Trophoblast cell (in vitro differentiated cells and primary cell): ENCODE measurements at regions not wholly inside any gene's neighbourhood (a gene's known extent, or its start where the extent isn't known, plus 50 kb on each side); places are given as distances from the start of the nearest gene placed in this dataset.

Experiments
- DNase-seq, 2 donors: peaks; one replicate each; pipeline ENCODE4 v3.0.0-alpha.2; 2016
- H2AFZ ChIP-seq: 2 replicates; pipeline ENCODE4 v1.6.1; 2013; ENCODE audit warnings: low read length, moderate library complexity, mild to moderate bottlenecking; ENCODE audit not compliant: insufficient read depth, poor library complexity
- H2AK5ac ChIP-seq: 2 replicates; pipeline ENCODE4 v1.6.1; 2013; ENCODE audit warnings: mild to moderate bottlenecking, low read length
- H2BK120ac ChIP-seq: 2 replicates; pipeline ENCODE4 v1.6.1; 2013; ENCODE audit warnings: low read length, mild to moderate bottlenecking, moderate library complexity; ENCODE audit not compliant: insufficient read depth, poor library complexity
- H2BK12ac ChIP-seq: 2 replicates; pipeline ENCODE4 v1.6.1; 2013; ENCODE audit warnings: mild to moderate bottlenecking, low read length, moderate library complexity
- H2BK5ac ChIP-seq: 2 replicates; pipeline ENCODE4 v1.6.1; 2013; ENCODE audit warnings: low read length, low read depth, moderate library complexity, mild to moderate bottlenecking; ENCODE audit not compliant: poor library complexity
- H3K14ac ChIP-seq: 2 replicates; pipeline ENCODE4 v1.6.1; 2013; ENCODE audit warnings: mild to moderate bottlenecking, low read length
- H3K18ac ChIP-seq: 2 replicates; pipeline ENCODE4 v1.6.1; 2013; ENCODE audit warnings: mild to moderate bottlenecking, low read length
- H3K23ac ChIP-seq: 2 replicates; pipeline ENCODE4 v1.6.1; 2013; ENCODE audit warnings: low read length
- H3K27ac ChIP-seq: 2 replicates; pipeline ENCODE4 v1.5.1; 2013; ENCODE audit warnings: low read depth, mild to moderate bottlenecking, inconsistent platforms, low read length, moderate library complexity
- H3K27me3 ChIP-seq: 2 replicates; pipeline ENCODE4 v1.6.1; 2013; ENCODE audit warnings: inconsistent platforms, mild to moderate bottlenecking, low read length, moderate library complexity; ENCODE audit not compliant: insufficient read depth
- H3K36me3 ChIP-seq, 2 experiments: 1 replicate in 1 of 2; 2 replicates in 1 of 2; pipeline ENCODE4 v1.6.1; 2013; ENCODE audit warnings: low read length in 2 of 2, mild to moderate bottlenecking in 2 of 2, moderate library complexity in 1 of 2; ENCODE audit not compliant: insufficient read depth in 2 of 2, control insufficient read depth in 1 of 2
- H3K4ac ChIP-seq: 2 replicates; pipeline ENCODE4 v1.6.1; 2013; ENCODE audit warnings: low read depth, mild to moderate bottlenecking, low read length, moderate library complexity
- H3K4me1 ChIP-seq, 2 experiments: 1 replicate in 1 of 2; 2 replicates in 1 of 2; pipeline ENCODE4 v1.6.1; 2013; ENCODE audit warnings: low read length in 2 of 2, mild to moderate bottlenecking in 2 of 2, moderate library complexity in 1 of 2; ENCODE audit not compliant: insufficient read depth in 2 of 2, control insufficient read depth in 1 of 2
- H3K4me2 ChIP-seq: 2 replicates; pipeline ENCODE4 v1.6.1; 2013; ENCODE audit warnings: inconsistent platforms, mild to moderate bottlenecking, low read length, moderate library complexity
- H3K4me3 ChIP-seq: 2 replicates; pipeline ENCODE4 v1.5.1; 2013; ENCODE audit warnings: mild to moderate bottlenecking, low read depth, low read length, inconsistent platforms
- H3K79me1 ChIP-seq: one replicate; pipeline ENCODE4 v1.6.1; 2013; ENCODE audit warnings: low read length
- H3K79me2 ChIP-seq: 2 replicates; pipeline ENCODE4 v1.6.1; 2013; ENCODE audit warnings: low read length, mild to moderate bottlenecking; ENCODE audit not compliant: control insufficient read depth, insufficient read depth, poor library complexity
- H3K9ac ChIP-seq: 2 replicates; pipeline ENCODE4 v1.6.1; 2013; ENCODE audit warnings: mild to moderate bottlenecking, low read length
- H3K9me3 ChIP-seq: 2 replicates; pipeline ENCODE4 v1.6.1; 2013; ENCODE audit warnings: low read depth, mild to moderate bottlenecking, control low read depth, inconsistent platforms, low read length; ENCODE audit not compliant: insufficient read depth
- H4K12ac ChIP-seq: 2 replicates; pipeline ENCODE4 v1.6.1; 2013; ENCODE audit warnings: low read depth, mild to moderate bottlenecking, low read length, moderate library complexity
- H4K8ac ChIP-seq: 2 replicates; pipeline ENCODE4 v1.6.1; 2013; ENCODE audit warnings: low read depth, mild to moderate bottlenecking, low read length, moderate library complexity
- H4K91ac ChIP-seq: one replicate; pipeline ENCODE4 v1.6.1; 2013; ENCODE audit warnings: low read depth, mild to moderate bottlenecking, low read length, moderate library complexity
- WGBS: extraction: QIAGEN DNeasy Blood & Tissue Kit; methylation state at CpG from one replicate; pipeline ENCODE4 v1.1.7; 2013; ENCODE audit warnings: missing lambda C conversion rate; ENCODE audit not compliant: insufficient read length, insufficient coverage; ENCODE audit errors: extremely low coverage; 5-methylcytosine and 5-hydroxymethylcytosine counted together

- Histone ChIP-seq H2BK120ac (no peak overlapping the region), H2BK5ac (no peak overlapping the region), H4K12ac (no peak overlapping the region), H3K27ac (no peak overlapping the region), H2AK5ac (peak overlapping the region; percentile 21), H3K9ac (no peak overlapping the region), H3K79me2 (no peaks in the 10 kb centered on the region), H3K14ac (no peak overlapping the region), H2AFZ (no peak overlapping the region), H3K27me3 (no peaks in the 10 kb centered on the region), H2BK12ac (peak overlapping the region; percentile 10), H4K8ac (no peak overlapping the region), H4K91ac (peak overlapping the region; percentile 3), H3K4me3 (no peak overlapping the region), H3K36me3 (no peaks in the 10 kb centered on the region), H3K4me2 (no peak overlapping the region), H3K79me1 (peaks cover 6% of the 10 kb centered on the region), H3K9me3 (no peaks in the 10 kb centered on the region), H3K18ac (no peak overlapping the region), H3K4ac (no peak overlapping the region), H3K23ac (no peak overlapping the region), H3K4me1 (peaks cover 7 to 14% of the 10 kb centered on the region in 2 experiments)
- no peak for DNase-seq
- WGBS, result no CpG with 5 or more reads among the region's 3 CpGs
Observed at GRCh38 chr13:31042049-31042448, 109.6 kb downstream of the TEX26 start.

DNA sequence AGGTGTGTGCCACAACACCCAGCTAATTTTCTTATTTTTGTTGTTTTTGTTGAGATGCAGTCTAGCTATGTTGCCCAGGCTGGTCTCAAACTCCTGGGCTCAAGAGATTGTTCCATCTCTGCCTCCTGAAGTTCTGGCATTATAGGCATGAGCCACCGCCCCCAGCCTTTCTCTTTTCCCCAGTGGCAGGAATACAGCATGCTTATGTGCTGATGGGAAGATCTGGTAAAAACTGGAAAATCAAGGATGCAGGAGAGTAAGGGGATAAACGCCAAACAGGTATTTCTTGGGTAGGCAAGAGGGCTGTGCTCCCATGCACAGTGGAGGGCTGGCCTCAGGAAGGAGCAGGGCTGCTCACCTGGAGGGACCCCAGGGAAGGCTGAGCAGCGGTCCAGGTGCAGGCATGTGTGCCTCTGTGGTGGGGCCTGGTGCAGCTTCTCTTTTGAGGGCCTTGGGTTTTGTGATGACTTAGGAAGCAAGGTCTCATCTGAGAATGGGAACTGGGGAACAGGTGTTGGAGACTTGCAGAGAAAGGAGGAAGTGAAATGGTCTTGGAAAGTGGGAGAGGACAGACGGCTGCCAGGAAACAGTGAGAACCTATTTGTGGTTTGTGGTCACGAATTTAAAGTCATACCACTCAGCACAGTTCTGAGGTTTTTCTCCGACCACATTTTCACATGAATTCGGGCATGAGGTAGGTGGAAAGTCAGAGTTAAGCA lies 106.5 kb downstream of the TEX26 start:
- Histone ChIP-seq H3K9me3 (no peaks in the 10 kb centered on the region), H2BK120ac (no peak overlapping the region), H2BK5ac (no peak overlapping the region), H2AFZ (no peak overlapping the region), H2AK5ac (no peak overlapping the region), H3K4me3 (no peak overlapping the region), H3K79me1 (no peaks in the 10 kb centered on the region), H4K91ac (no peak overlapping the region), H3K4ac (no peak overlapping the region), H3K27me3 (no peaks in the 10 kb centered on the region), H3K4me1 (no peaks in the 10 kb centered on the region), H3K9ac (no peak overlapping the region), H4K12ac (no peak overlapping the region), H3K4me2 (no peak overlapping the region), H3K79me2 (no peaks in the 10 kb centered on the region), H2BK12ac (no peak overlapping the region), H3K23ac (no peak overlapping the region), H3K27ac (no peak overlapping the region), H4K8ac (no peak overlapping the region), H3K14ac (no peak overlapping the region), H3K36me3 (no peaks in the 10 kb centered on the region), H3K18ac (no peak overlapping the region)
- no peak for DNase-seq
- WGBS, result no CpG with 5 or more reads among the region's 7 CpGs

DNA sequence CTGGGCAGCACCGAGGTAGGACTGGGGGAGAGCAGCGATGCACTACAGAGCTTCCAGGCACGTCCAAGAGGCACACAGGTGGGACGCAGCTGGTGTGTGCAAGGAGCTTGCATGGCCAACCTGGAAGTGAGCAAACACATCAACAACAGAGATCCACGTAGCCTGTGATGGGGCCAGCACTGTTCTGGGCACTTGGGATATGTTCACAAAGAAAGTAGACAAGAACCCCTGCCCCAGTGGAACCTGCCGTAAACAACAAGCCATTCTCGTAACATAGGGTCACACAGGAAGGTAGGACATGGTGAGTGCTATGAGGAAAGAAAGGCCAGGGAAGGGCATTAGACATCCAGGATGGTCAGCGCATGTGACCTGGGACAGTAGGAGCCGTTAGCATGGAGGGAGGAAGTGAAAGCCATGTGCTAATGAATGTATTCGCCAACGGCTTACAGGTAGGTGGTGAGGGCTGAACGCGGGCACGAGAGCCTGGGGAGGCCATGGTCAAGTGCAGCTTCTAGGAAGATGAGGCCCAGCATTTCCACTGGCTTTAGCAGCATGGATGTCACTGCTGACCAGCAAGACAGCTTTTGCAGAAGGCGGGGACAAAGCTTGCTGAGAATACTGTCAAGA lies 105.5 kb downstream of the TEX26 start:
- H3K18ac ChIP-seq, result no peak overlapping the region
- no peak overlapping the region for H2AK5ac ChIP-seq
- WGBS, result no CpG with 5 or more reads among the region's 15 CpGs
- no peaks in the 10 kb centered on the region for H3K4me1 ChIP-seq
- H3K23ac ChIP-seq, result no peak overlapping the region
- no peak overlapping the region for H2BK12ac ChIP-seq
- H2BK120ac ChIP-seq, result no peak overlapping the region
- no peak overlapping the region for H3K4ac ChIP-seq
- no peaks in the 10 kb centered on the region for H3K27me3 ChIP-seq
- H4K91ac ChIP-seq, result no peak overlapping the region
- no peak overlapping the region for H2BK5ac ChIP-seq
- no peaks in the 10 kb centered on the region for H3K9me3 ChIP-seq
- no peak overlapping the region for H4K12ac ChIP-seq
- H3K9ac ChIP-seq, result no peak overlapping the region
- no peak overlapping the region for H4K8ac ChIP-seq
- H3K4me2 ChIP-seq, result no peak overlapping the region
- no peaks in the 10 kb centered on the region for H3K79me1 ChIP-seq
- no peaks in the 10 kb centered on the region for H3K79me2 ChIP-seq
- no peak overlapping the region for H3K4me3 ChIP-seq
- H3K27ac ChIP-seq, result no peak overlapping the region
- no peak for DNase-seq
- H3K14ac ChIP-seq, result no peak overlapping the region
- no peak overlapping the region for H2AFZ ChIP-seq
- no peaks in the 10 kb centered on the region for H3K36me3 ChIP-seq

DNA sequence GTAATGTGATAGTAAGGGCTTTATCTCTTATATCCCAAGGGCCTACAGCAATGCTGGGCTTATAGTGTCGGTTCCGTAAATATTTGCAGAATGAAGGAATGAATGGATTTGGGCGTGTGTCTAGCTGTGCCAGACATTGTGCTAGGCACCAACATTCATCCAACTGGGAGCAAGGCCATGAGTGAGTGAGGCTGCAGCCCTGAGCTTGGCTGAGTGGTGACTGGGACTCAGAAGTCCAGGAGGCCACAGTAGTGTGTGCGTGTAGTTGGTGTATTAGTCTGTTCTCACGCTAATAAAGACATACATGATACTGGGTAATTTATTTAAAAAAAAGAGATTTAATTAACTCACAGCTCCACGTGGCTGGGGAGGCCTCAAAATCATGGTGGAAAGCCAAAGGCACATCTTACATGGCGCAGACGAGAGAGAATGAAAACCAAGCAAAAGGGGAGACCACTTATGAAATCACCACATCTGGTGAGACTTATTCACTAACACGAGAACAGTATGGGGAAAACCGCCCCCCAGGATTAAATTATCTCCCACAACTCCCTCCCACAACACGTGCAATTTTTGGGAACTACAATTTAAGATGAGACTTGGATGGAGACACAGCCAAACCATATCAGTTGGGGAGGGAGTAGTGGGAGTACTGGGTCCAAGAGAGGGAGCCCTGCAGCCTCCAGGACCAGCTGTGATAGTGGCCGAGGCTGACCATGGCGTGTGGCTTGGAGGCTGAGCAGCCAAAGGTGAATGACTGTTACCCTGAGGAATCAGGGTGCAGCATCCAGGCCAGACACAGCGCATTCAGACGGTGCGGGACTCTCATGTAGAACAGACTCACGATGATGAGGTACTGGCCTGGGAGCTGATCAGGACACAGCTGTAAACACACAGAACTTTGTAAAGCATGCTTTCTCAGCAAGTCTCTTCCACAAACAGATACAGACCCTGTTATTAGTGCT lies 104.6 kb downstream of the TEX26 start:
- H3K79me1 ChIP-seq, result no peaks in the 10 kb centered on the region
- H4K12ac ChIP-seq, result no peak overlapping the region
- no peak overlapping the region for H4K91ac ChIP-seq
- H4K8ac ChIP-seq, result no peak overlapping the region
- no peaks in the 10 kb centered on the region for H3K27me3 ChIP-seq
- H2BK12ac ChIP-seq, result no peak overlapping the region
- no peak overlapping the region for H2AK5ac ChIP-seq
- no peak for DNase-seq
- no peak overlapping the region for H2AFZ ChIP-seq
- no CpG with 5 or more reads among the region's 17 CpGs for WGBS
- no peak overlapping the region for H3K4ac ChIP-seq
- H3K14ac ChIP-seq, result no peak overlapping the region
- no peak overlapping the region for H3K23ac ChIP-seq
- H3K36me3 ChIP-seq, result no peaks in the 10 kb centered on the region
- H3K79me2 ChIP-seq, result no peaks in the 10 kb centered on the region
- H2BK5ac ChIP-seq, result no peak overlapping the region
- no peak overlapping the region for H3K27ac ChIP-seq
- H3K4me1 ChIP-seq, result no peaks in the 10 kb centered on the region
- no peak overlapping the region for H3K18ac ChIP-seq
- H2BK120ac ChIP-seq, result no peak overlapping the region
- no peak overlapping the region for H3K9ac ChIP-seq
- H3K9me3 ChIP-seq, result no peaks in the 10 kb centered on the region
- H3K4me3 ChIP-seq, result no peak overlapping the region
- H3K4me2 ChIP-seq, result no peak overlapping the region
